Lower leg skin (tissue), 4 donors: ENCODE measurements at regions not wholly inside any gene's neighbourhood (a gene's known extent, or its start where the extent isn't known, plus 50 kb on each side); places are given as distances from the start of the nearest gene placed in this dataset.

Experiments used
- DNase-seq, 2 donors: peaks; one replicate each; pipeline ENCODE4 v3.0.0-alpha.2; 2019; ENCODE audit warnings: low spot score in 2 of 2
- H3K4me3 ChIP-seq: fragments of 200-600 bp; sonication (generic); 2 replicates; pipeline ENCODE4 v1.5.1; 2017; ENCODE audit warnings: mild to moderate bottlenecking, low read depth; ENCODE audit not compliant: poor library complexity, severe bottlenecking
- POLR2A ChIP-seq, 2 donors: fragments of 450-650 bp; IDR thresholded peaks; one replicate each; pipeline ENCODE4 v1.6.1; 2016 to 2017; ENCODE audit warnings: antibody characterized with exemption in 2 of 2, mild to moderate bottlenecking in 1 of 2, moderate library complexity in 1 of 2
- WGBS, 2 donors: methylation state at CpG; one replicate each; pipeline ENCODE4 v1.1.5; 2018; 5-methylcytosine and 5-hydroxymethylcytosine counted together
- intact Hi-C: fragments of 100-400 bp; cut with DNase I; formaldehyde crosslinking; loops from one replicate; pipeline ENCODE4 v1.15.0; 2023; ENCODE audit warnings: low total_unique reads
- TF ChIP-seq, protein P1 (sequence below), 3 donors: fragments of 450-650 bp; IDR thresholded peaks; one replicate each; pipeline ENCODE4 v1.5.1; 2016; ENCODE audit warnings: antibody characterized with exemption in 3 of 3, mild to moderate bottlenecking in 3 of 3, moderate library complexity in 2 of 3

DNA sequence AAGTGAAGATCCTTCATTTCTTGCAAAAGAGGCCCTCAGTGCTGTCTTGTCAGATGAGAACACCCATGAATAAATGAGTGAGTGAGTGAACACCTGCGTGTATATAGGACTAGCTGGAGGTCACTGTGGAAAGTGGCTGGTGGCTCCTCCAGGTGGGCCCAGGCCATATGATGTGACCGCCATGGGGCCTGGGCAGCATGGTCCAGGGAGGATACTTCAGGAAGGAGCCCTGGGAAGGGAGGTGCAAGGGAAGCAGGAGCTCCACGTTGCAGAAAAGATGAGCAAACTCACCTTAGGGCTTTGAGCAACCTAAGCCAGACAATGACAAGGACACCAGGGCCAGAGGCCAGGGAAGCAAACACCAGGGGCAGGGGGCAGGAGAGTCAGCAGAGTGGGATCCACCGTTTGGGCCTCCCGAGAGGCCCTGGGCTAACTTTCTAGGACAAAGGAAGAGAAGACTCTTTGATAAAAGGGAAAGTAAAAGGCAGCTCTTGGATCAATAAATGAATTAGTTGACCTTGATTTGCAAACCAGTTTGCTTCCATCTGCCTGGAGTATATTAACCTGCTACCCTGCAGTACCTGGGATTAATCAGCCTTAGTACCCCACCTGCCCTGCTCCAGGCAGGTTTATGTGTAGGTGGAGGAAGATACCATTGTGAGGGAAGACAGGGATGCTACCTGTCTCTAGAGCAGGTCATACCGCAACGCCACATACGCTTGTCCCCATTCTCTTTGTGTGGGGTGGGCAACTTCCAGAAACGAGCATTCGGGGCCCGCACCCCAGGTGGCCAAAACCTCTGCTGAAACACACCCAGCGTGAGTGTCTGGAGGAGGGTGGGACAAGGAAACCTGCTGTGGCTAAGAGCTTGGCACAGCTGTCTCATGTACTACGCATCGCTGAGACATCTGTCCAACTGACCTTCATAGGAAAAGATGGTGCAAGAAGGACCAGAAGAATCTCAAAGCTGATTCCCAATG lies 51.4 kb upstream of the OLFM1 start:
- DNase-seq, result peak in 1 of 2 donors; percentile 52
- H3K4me3 ChIP-seq, result no peak overlapping the region
- 86 to 89% methylated on average over 14 of the region's 14 CpGs for WGBS, 2 donors
- intact Hi-C loops, result no loop called here
- TF ChIP-seq, protein P1, sequence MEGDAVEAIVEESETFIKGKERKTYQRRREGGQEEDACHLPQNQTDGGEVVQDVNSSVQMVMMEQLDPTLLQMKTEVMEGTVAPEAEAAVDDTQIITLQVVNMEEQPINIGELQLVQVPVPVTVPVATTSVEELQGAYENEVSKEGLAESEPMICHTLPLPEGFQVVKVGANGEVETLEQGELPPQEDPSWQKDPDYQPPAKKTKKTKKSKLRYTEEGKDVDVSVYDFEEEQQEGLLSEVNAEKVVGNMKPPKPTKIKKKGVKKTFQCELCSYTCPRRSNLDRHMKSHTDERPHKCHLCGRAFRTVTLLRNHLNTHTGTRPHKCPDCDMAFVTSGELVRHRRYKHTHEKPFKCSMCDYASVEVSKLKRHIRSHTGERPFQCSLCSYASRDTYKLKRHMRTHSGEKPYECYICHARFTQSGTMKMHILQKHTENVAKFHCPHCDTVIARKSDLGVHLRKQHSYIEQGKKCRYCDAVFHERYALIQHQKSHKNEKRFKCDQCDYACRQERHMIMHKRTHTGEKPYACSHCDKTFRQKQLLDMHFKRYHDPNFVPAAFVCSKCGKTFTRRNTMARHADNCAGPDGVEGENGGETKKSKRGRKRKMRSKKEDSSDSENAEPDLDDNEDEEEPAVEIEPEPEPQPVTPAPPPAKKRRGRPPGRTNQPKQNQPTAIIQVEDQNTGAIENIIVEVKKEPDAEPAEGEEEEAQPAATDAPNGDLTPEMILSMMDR (IDR thresholded peaks at IDR 0.05), result no peak
- no peak for TF ChIP-seq POLR2A (IDR thresholded peaks at IDR 0.05)

DNA sequence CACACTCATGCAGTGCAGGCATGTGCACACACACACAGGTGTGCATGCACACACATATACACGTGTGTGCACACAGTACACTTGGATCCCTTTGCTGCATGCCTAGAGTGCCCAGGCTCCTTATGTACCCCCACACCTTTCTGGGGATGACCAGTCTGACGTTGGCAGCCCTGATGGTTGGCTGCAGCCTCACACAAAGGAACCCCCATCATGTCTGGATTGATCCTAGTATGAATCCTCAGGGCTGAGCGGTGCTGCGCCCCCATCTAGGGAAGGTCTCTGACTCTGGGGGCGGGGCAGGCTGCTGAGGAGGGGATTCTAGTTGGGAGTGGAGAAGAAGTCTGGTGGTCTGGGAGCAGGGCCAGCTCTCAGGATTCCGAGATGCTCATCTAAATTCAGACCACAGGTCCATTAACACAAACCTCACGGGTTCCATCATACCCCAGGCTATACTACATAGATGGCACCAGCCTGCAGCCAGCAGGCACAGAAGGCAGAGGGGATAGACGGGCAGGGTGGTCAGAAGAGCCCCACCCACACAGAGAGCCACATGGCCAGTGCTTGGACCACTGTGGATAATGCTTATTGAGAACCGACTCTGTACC lies 50.5 kb upstream of the OLFM1 start:
- TF ChIP-seq POLR2A (IDR thresholded peaks at IDR 0.05), result no peak
- TF ChIP-seq, protein P1 (IDR thresholded peaks at IDR 0.05), result no peak
- no peak overlapping the region for H3K4me3 ChIP-seq
- peak in 1 of 2 donors; percentile 62 for DNase-seq
- intact Hi-C loops, result no loop called here
- WGBS, 2 donors, result 78 to 81% methylated on average over 9 of the region's 9 CpGs

DNA sequence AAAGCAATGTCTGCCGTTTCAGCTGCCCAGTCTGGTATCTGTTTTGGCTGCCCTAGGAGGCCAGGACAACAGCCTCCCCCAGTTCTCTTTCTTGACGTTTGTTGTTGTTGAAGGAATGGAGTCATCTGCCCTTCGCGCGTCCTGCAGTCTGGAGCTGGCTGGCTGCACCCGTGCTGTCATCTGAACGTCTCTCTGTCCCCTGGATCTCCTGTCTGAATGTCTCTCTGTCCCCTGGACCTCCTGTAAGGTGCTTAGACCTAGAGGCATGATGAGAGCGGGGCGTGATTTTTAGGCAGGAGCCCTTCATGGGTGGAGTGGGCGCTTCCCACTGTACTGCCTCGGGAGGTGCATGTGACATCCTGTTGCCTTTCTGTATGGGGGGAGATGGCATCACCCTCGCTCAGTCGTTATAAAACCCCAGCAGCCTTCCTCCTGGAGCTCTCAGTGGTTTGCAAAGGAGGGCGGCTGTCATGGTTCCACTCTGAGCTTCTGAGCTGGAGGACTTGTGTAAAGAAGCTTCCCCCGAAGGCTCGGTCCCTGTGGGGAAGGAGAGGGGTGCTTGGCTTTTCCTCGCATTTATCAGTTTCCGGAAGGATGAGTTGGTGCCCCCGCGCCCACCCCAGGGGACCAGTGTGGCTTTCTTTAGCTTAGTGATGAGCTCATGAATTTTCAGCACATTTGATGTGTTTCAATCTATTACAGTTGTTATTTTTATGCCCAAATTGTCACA lies 49.8 kb upstream of the OLFM1 start:
- 68 to 69% methylated on average over 20 of the region's 20 CpGs for WGBS, 2 donors
- intact Hi-C loops, result no loop called here
- DNase-seq, result peak in 1 of 2 donors; percentile 77
- TF ChIP-seq POLR2A (IDR thresholded peaks at IDR 0.05), result no peak
- TF ChIP-seq, protein P1 (IDR thresholded peaks at IDR 0.05), result no peak
- no peak overlapping the region for H3K4me3 ChIP-seq
